Testis (tissue), 2 donors: ENCODE measurements at regions not wholly inside any gene's neighbourhood (a gene's known extent, or its start where the extent isn't known, plus 50 kb on each side); places are given as distances from the start of the nearest gene placed in this dataset.

ENCODE experiments used
- POLR2A ChIP-seq: fragments of 450-650 bp; IDR thresholded peaks from one replicate; pipeline ENCODE4 v1.6.1; 2017; ENCODE audit warnings: antibody characterized with exemption, mild to moderate bottlenecking, moderate library complexity
- TF ChIP-seq, protein P1 (sequence below), 3 experiments: fragments of 450-650 bp in 2 of 3; fragments of 200-600 bp in 1 of 3; sonication (generic) in 1 of 3; IDR thresholded peaks; one replicate each; pipeline ENCODE4 v1.5.1; 2016 to 2019; ENCODE audit warnings: antibody characterized with exemption in 3 of 3, mild to moderate bottlenecking in 2 of 3, moderate library complexity in 1 of 3

- TF ChIP-seq, protein P1, sequence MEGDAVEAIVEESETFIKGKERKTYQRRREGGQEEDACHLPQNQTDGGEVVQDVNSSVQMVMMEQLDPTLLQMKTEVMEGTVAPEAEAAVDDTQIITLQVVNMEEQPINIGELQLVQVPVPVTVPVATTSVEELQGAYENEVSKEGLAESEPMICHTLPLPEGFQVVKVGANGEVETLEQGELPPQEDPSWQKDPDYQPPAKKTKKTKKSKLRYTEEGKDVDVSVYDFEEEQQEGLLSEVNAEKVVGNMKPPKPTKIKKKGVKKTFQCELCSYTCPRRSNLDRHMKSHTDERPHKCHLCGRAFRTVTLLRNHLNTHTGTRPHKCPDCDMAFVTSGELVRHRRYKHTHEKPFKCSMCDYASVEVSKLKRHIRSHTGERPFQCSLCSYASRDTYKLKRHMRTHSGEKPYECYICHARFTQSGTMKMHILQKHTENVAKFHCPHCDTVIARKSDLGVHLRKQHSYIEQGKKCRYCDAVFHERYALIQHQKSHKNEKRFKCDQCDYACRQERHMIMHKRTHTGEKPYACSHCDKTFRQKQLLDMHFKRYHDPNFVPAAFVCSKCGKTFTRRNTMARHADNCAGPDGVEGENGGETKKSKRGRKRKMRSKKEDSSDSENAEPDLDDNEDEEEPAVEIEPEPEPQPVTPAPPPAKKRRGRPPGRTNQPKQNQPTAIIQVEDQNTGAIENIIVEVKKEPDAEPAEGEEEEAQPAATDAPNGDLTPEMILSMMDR (IDR thresholded peaks at IDR 0.05): no peak
- TF ChIP-seq POLR2A: no peak
These were observed 86.0 kb upstream of the ZNF479 start for GRCh38 chr7:57218196-57218716.
